Thyroid gland (tissue), 4 donors: ENCODE measurements at regions not wholly inside any gene's neighbourhood (a gene's known extent, or its start where the extent isn't known, plus 50 kb on each side); places are given as distances from the start of the nearest gene placed in this dataset.

Experiments
- POLR2A ChIP-seq, 2 donors: fragments of 450-650 bp; IDR thresholded peaks; one replicate each; pipeline ENCODE4 v1.6.1; 2017; ENCODE audit warnings: antibody characterized with exemption in 2 of 2, mild to moderate bottlenecking in 2 of 2, moderate library complexity in 1 of 2
- TF ChIP-seq, protein P1 (sequence below), 6 experiments: fragments of 200-600 bp in 3 of 6; fragments of 450-650 bp in 3 of 6; sonication (generic) in 3 of 6; IDR thresholded peaks; one replicate each; pipeline ENCODE4 v1.5.1; 2016 to 2019; ENCODE audit warnings: antibody characterized with exemption in 6 of 6, mild to moderate bottlenecking in 2 of 6, inconsistent platforms in 1 of 6, moderate library complexity in 1 of 6

GRCh38 chr15:57867970-57868798 lies 161.7 kb downstream of the POLR2M start:
- TF ChIP-seq, protein P1, sequence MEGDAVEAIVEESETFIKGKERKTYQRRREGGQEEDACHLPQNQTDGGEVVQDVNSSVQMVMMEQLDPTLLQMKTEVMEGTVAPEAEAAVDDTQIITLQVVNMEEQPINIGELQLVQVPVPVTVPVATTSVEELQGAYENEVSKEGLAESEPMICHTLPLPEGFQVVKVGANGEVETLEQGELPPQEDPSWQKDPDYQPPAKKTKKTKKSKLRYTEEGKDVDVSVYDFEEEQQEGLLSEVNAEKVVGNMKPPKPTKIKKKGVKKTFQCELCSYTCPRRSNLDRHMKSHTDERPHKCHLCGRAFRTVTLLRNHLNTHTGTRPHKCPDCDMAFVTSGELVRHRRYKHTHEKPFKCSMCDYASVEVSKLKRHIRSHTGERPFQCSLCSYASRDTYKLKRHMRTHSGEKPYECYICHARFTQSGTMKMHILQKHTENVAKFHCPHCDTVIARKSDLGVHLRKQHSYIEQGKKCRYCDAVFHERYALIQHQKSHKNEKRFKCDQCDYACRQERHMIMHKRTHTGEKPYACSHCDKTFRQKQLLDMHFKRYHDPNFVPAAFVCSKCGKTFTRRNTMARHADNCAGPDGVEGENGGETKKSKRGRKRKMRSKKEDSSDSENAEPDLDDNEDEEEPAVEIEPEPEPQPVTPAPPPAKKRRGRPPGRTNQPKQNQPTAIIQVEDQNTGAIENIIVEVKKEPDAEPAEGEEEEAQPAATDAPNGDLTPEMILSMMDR (IDR thresholded peaks at IDR 0.05): no peak
- TF ChIP-seq POLR2A (IDR thresholded peaks at IDR 0.05): no peak
